ENCODE measurements at regions not wholly inside any gene's neighbourhood (a gene's known extent, or its start where the extent isn't known, plus 50 kb on each side); places are given as distances from the start of the nearest gene placed in this dataset.

DNA sequence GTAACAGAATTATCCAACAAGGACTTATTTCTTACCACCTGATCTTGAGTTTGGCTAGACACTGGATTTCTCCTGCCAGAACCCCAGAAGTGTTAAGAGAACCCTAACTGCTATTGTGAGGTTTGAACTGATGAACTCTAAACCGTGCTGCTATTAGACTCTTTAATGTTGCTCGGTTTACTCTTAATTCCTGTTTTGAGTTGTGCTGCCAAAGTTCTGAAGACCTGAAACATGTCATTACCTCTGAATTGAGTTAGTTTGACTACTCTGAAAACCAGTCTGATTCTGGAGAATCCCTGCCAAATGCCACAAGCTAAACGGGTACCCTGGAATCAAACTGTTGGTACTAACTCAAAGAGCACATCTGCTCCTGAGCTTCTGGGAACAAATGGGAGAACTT, 215.5 kb downstream of the KLF12 start:
- no peak for DNase-seq (ENCODE audit: low read depth)
- no peak overlapping the region for H3K4me3 ChIP-seq (ENCODE audit: low read length)
- TF ChIP-seq, protein P1, sequence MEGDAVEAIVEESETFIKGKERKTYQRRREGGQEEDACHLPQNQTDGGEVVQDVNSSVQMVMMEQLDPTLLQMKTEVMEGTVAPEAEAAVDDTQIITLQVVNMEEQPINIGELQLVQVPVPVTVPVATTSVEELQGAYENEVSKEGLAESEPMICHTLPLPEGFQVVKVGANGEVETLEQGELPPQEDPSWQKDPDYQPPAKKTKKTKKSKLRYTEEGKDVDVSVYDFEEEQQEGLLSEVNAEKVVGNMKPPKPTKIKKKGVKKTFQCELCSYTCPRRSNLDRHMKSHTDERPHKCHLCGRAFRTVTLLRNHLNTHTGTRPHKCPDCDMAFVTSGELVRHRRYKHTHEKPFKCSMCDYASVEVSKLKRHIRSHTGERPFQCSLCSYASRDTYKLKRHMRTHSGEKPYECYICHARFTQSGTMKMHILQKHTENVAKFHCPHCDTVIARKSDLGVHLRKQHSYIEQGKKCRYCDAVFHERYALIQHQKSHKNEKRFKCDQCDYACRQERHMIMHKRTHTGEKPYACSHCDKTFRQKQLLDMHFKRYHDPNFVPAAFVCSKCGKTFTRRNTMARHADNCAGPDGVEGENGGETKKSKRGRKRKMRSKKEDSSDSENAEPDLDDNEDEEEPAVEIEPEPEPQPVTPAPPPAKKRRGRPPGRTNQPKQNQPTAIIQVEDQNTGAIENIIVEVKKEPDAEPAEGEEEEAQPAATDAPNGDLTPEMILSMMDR (conservative IDR thresholded peaks at IDR 0.05; ENCODE audit: low read length), result no peak

DNA sequence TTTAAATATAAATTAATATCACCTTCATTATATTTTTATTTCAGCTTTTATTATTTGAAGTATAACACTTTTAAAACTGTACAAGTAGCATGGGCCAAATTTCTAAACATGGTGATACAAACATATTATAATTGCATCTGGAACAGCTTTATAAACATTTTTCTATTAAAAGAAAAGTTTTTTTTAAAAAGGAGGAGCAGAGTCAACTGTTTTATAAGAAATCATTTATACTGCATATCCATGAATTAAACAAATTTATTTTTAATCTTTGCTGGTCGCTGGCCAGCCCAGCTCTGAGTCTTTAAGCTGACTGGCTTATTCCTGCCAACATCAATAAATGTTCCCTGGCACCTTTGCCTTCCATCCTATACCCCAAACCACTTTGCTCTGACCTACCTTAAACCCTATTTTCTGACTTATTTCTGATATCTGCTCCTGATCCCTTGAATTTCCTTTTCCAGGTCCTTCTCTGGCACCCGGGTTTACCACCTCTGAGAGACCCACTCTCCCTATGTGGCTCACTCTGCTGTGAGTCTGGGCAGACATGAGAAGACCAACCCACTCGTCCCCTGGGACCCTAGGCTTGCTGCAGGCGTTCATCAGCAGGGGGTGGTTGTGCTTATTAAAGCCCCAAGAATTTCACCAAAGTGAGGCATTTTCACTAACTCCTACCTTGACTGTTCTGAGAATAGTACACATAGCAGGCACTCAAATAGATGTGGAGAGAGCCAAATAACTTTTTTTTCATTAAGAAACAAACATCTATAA, 220.3 kb downstream of the KLF12 start:
- peak; percentile 38 for DNase-seq (ENCODE audit: low read depth)
- H3K4me3 ChIP-seq (ENCODE audit: low read length), result no peak overlapping the region
- TF ChIP-seq, protein P1 (conservative IDR thresholded peaks at IDR 0.05; ENCODE audit: low read length), result no peak

DNA sequence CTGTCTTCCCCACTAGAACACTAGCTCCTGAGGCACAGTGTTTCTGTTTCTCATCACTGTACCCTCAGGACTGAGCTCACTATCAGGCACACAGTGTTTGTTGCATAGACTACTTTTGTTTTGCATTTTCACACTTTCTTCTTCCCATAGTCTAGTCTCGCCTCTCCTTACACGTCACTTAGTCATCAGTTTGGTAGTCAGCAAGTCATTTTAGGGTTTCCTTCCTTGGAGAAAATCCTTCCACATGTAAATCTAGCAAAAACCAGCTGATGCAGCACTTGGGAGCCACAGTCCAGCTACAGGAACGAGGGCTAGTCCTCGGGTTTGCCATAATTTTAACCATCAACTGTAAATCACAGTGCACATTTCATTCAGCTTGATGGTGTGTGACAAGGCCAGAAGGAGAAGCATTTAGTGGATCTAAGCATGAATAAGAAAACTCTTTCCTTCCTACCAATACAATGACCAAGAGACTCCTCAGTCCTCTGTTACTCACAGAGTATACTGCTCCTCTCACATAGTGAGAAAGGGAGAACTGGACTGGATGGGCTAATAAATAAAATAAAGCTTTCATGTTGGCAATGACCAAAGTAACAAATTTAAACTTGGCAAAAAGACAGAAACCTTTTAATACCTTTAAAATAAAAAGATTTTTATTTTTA, 221.0 kb downstream of the KLF12 start:
- peak; percentile 66 for DNase-seq (ENCODE audit: low read depth)
- TF ChIP-seq, protein P1 (conservative IDR thresholded peaks at IDR 0.05; ENCODE audit: low read length), result no peak
- peak overlapping the region; percentile 26 for H3K4me3 ChIP-seq (ENCODE audit: low read length)

DNA sequence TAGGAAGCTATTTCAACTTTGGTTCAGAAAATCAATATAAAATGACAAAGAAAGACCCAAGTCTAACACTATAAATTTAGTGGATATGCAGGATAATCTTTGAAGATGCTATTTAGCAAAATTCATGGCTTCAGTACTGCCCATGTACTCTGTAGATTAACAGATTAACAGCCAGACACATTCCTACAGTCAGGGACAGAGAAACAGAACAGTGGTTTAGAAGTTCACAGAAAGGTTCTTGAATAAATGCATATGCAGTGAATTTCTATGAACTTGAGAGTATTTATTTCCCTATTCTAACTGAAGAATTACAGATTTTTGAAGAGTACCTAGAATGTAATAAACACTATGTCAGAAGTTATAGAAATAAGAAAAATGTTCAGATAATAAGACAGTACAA, 222.8 kb downstream of the KLF12 start:
- H3K4me3 ChIP-seq (ENCODE audit: low read length), result no peak overlapping the region
- TF ChIP-seq, protein P1 (conservative IDR thresholded peaks at IDR 0.05; ENCODE audit: low read length), result no peak
- DNase-seq (ENCODE audit: low read depth), result no peak

DNA sequence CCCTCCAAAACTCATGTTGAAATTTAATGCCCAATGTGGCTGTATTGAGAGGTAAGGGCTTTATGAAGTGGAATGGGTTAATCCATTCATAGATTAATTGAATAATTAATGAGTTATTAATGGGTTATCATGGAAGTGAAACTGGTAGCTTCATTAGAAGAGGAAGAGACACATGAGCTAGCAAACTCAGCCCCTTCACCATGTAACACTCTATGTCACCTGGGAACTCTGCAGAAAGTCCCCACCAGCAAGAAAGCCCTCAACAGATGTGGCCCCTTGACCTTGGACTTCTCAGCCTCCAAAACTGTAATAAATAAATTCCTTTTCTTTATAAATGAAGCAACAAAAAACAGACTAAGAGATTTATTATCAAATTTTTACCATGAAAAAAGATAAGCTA, 223.5 kb downstream of the KLF12 start:
- no peak overlapping the region for H3K4me3 ChIP-seq (ENCODE audit: low read length)
- TF ChIP-seq, protein P1 (conservative IDR thresholded peaks at IDR 0.05; ENCODE audit: low read length), result no peak
- DNase-seq (ENCODE audit: low read depth), result no peak

DNA sequence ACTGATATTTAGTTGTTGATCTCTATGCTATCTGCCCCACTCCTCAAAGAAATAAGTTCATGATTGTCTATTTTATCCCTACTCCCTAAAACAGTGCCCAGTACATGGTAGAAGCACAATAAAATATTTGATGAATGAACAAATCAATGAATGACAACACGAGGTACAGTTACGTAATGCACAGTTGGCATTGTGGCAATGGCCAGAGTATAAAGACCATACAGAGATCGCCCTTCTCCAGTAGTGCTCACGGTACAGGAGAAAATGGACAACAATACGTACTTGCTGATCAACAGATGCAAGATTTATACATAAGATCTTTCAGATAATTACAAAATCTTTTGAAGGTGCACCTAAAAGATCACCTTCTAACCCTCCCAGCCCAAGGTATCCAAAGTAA, 225.4 kb downstream of the KLF12 start:
- TF ChIP-seq, protein P1 (conservative IDR thresholded peaks at IDR 0.05; ENCODE audit: low read length), result no peak
- H3K4me3 ChIP-seq (ENCODE audit: low read length), result no peak overlapping the region
- no peak for DNase-seq (ENCODE audit: low read depth)

DNA sequence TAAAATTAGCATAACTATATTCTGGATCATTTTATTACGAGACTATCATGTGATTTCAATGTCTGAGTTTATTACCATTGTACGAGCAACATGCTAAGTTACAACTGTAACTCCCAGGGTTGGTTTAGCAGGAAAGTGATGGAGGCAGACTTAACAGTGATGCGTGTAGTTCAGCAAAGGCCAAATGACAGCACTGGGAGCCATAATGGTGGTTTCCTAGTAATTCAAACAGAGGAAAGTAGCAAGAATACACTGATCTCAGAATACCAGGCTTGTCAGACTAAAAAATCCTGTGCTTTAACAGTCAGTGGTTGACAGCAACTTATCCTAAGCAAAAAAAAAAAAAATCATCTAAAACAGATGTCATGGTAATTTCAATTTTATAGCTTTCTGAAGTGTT, 229.6 kb downstream of the KLF12 start:
- TF ChIP-seq, protein P1 (conservative IDR thresholded peaks at IDR 0.05; ENCODE audit: low read length), result no peak
- no peak overlapping the region for H3K4me3 ChIP-seq (ENCODE audit: low read length)
- DNase-seq (ENCODE audit: low read depth), result no peak

Data from AG10803 (cell line).